Spleen (tissue), 11 donors: ENCODE measurements at regions not wholly inside any gene's neighbourhood (a gene's known extent, or its start where the extent isn't known, plus 50 kb on each side); places are given as distances from the start of the nearest gene placed in this dataset.

Experiments
- DNase-seq: peaks from one replicate; pipeline ENCODE4 v3.0.0-alpha.2; 2020
- H3K27ac ChIP-seq, 8 donors: fragments of 200-600 bp; sonication (generic) in 7 of 8; 1 replicate in 4 of 8; 2 replicates in 4 of 8; pipeline versions ENCODE4 v1.5.0 to v1.8.0; 2016 to 2021; ENCODE audit warnings: inconsistent platforms in 4 of 8, mild to moderate bottlenecking in 4 of 8, moderate library complexity in 1 of 8
- H3K27me3 ChIP-seq, 7 donors: fragments of 200-600 bp; sonication (generic) in 6 of 7; replicated peaks in 1 of 7; 1 replicate in 4 of 7; 2 replicates in 3 of 7; pipeline versions ENCODE4 v1.5.0 to v1.8.0; 2016 to 2021; ENCODE audit warnings: inconsistent platforms in 3 of 7, mild to moderate bottlenecking in 1 of 7
- H3K36me3 ChIP-seq, 6 donors: fragments of 200-600 bp; sonication (generic) in 5 of 6; 1 replicate in 4 of 6; 2 replicates in 2 of 6; pipeline versions ENCODE4 v1.5.0 to v1.8.0; 2016 to 2021; ENCODE audit warnings: inconsistent platforms in 2 of 6
- H3K4me1 ChIP-seq, 6 donors: fragments of 200-600 bp; sonication (generic) in 5 of 6; 1 replicate in 3 of 6; 2 replicates in 3 of 6; pipeline versions ENCODE4 v1.5.0 to v1.8.0; 2016 to 2021; ENCODE audit warnings: inconsistent platforms in 3 of 6
- H3K4me3 ChIP-seq, 8 donors: fragments of 200-600 bp; sonication (generic) in 7 of 8; 1 replicate in 4 of 8; 2 replicates in 4 of 8; pipeline versions ENCODE4 v1.5.0 to v1.8.0; 2016 to 2021; ENCODE audit warnings: inconsistent platforms in 4 of 8, mild to moderate bottlenecking in 4 of 8, moderate library complexity in 2 of 8
- H3K9me3 ChIP-seq, 8 donors: fragments of 200-600 bp; sonication (generic) in 7 of 8; 1 replicate in 4 of 8; 2 replicates in 4 of 8; pipeline versions ENCODE4 v1.5.0 to v1.8.0; 2016 to 2021; ENCODE audit warnings: inconsistent platforms in 4 of 8
- CTCF ChIP-seq, 11 experiments: fragments of 200-600 bp in 7 of 11; fragments of 450-650 bp in 4 of 11; sonication (generic) in 4 of 11; IDR thresholded peaks in 8 of 11; conservative IDR thresholded peaks in 3 of 11; 1 replicate in 7 of 11; 2 replicates in 4 of 11; pipeline versions ENCODE4 v1.4.0 to v1.8.0; 2016 to 2021; ENCODE audit warnings: antibody characterized with exemption in 11 of 11, inconsistent platforms in 4 of 11, mild to moderate bottlenecking in 1 of 11
- POLR2A ChIP-seq, 3 donors: fragments of 450-650 bp; IDR thresholded peaks; one replicate each; pipeline ENCODE4 v1.5.1; 2017; ENCODE audit warnings: antibody characterized with exemption in 3 of 3, mild to moderate bottlenecking in 1 of 3
- POLR2AphosphoS5 ChIP-seq, 3 donors: sonication (generic); formaldehyde crosslinking; IDR thresholded peaks; one replicate each; pipeline ENCODE4 v1.5.1; 2017; ENCODE audit warnings: antibody characterized with exemption in 3 of 3
- WGBS, 5 donors: extraction: QIAGEN DNeasy Blood & Tissue Kit in 3 of 5; methylation state at CpG; one replicate each; pipeline versions ENCODE4 v1.1.5 to v1.1.7; 2013 to 2018; 5-methylcytosine and 5-hydroxymethylcytosine counted together
- intact Hi-C: fragments of 100-400 bp; cut with DNase I; formaldehyde crosslinking; loops from one replicate; pipeline ENCODE4 v1.15.0; 2023; ENCODE audit warnings: low total_unique reads
- donor health status: healthy with polysubstance abuse.
- donor health status: DM: no; HTN: no; CAD: no; lungs with moderate emphysema.
- donor health status: DM: no; HTN: no; CAD: no.
- donor health status: Bipolar disorder and iron deficiency.
- donor health status: healthy.
- donor health status: DM: no; HTN: no; CAD: no.
- donor health status: DM: yes; HTN: yes; CAD: no.

GRCh38 chr2:208545403-208546042 lies 138.9 kb downstream of the PTH2R start:
- Histone ChIP-seq H3K4me1 (no peaks in the 10 kb centered on the region), H3K4me3 (no peak overlapping the region), H3K27me3 (no peaks in the 10 kb centered on the region), H3K9me3 (peaks cover 0 to under 1% (median 0%) of the 10 kb centered on the region in 8 donors), H3K36me3 (no peaks in the 10 kb centered on the region), H3K27ac (no peak overlapping the region)
- TF ChIP-seq CTCF (IDR thresholded peaks at IDR 0.05 in 8 of 11, conservative IDR thresholded peaks at IDR 0.05 in 3 of 11): no peak
- TF ChIP-seq POLR2AphosphoS5 (IDR thresholded peaks at IDR 0.05): no peak
- TF ChIP-seq POLR2A (IDR thresholded peaks at IDR 0.05): no peak
- intact Hi-C loops: no loop called here
- no peak for DNase-seq
- 35 to 53% (median 38%) methylated on average over 4 of the region's 4 CpGs for WGBS, 5 donors

DNA sequence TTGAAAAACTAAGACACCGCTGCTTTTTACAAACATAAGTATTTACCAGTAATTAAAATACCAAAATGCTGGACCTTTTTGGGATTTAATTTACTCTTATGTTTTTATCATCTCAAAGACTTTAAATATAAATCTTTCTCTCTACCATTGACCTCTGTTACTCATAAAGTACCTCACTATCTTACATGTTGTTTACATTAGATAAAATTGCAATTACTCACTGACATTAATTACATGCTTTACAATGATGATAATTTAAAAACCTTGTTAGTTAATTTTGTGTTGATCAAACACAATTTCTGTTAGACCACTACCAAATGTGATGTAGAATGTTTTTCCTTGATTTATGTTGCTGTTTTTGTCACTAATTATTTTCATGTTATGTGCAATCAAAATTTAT lies 139.5 kb downstream of the PTH2R start:
- TF ChIP-seq CTCF (IDR thresholded peaks at IDR 0.05 in 8 of 11, conservative IDR thresholded peaks at IDR 0.05 in 3 of 11) (no peak), POLR2A (IDR thresholded peaks at IDR 0.05) (no peak), POLR2AphosphoS5 (IDR thresholded peaks at IDR 0.05) (no peak)
- no peak overlapping the region for H3K27ac ChIP-seq
- no peaks in the 10 kb centered on the region for H3K27me3 ChIP-seq
- no peak for DNase-seq
- no peaks in the 10 kb centered on the region for H3K4me1 ChIP-seq
- H3K36me3 ChIP-seq: no peaks in the 10 kb centered on the region
- WGBS, 5 donors: 68 to 89% (median 83%) methylated on average over 1 of the region's 1 CpG
- H3K4me3 ChIP-seq: no peak overlapping the region
- peaks cover 0 to 7% (median 0%) of the 10 kb centered on the region in 8 donors for H3K9me3 ChIP-seq
- intact Hi-C loops: no loop called here

GRCh38 chr2:208546860-208547650 lies 140.5 kb downstream of the PTH2R start:
- intact Hi-C loops: no loop called here
- DNase-seq: no peak
- 72 to 85% (median 79%) methylated on average over 4 of the region's 4 CpGs for WGBS, 5 donors
- no peak overlapping the region for H3K4me3 ChIP-seq
- H3K27ac ChIP-seq: no peak overlapping the region
- H3K27me3 ChIP-seq: no peaks in the 10 kb centered on the region
- H3K9me3 ChIP-seq: peaks cover 0 to 15% (median 4%) of the 10 kb centered on the region in 8 donors
- H3K36me3 ChIP-seq: no peaks in the 10 kb centered on the region
- TF ChIP-seq POLR2AphosphoS5 (IDR thresholded peaks at IDR 0.05) (no peak), CTCF (IDR thresholded peaks at IDR 0.05 in 8 of 11, conservative IDR thresholded peaks at IDR 0.05 in 3 of 11) (no peak), POLR2A (IDR thresholded peaks at IDR 0.05) (no peak)
- no peaks in the 10 kb centered on the region for H3K4me1 ChIP-seq

DNA sequence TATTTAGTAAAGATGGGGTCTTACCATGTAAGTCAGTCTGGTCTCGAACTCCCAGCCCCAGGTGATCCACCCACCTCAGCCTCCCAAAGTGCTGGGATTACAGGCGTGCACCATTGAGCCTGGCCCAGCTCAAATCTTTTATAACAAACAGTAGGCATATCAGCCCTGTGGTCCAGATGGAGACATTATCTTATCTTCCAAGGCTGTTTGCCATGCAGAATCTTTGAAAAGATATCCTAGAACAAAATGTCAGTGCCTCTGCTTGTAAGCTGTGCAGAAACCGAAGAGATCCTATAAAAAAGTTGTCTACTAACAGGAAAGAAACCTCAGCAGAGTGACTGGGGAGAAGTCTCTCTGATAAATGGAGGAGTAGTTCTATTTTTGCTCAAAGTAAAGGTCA lies 142.1 kb downstream of the PTH2R start:
- H3K4me3 ChIP-seq: no peak overlapping the region
- DNase-seq: no peak
- intact Hi-C loops: no loop called here
- H3K27ac ChIP-seq: no peak overlapping the region
- no peaks in the 10 kb centered on the region for H3K36me3 ChIP-seq
- WGBS, 5 donors: 63 to 79% (median 72%) methylated on average over 3 of the region's 3 CpGs
- peaks cover 0 to 19% (median 4%) of the 10 kb centered on the region in 8 donors for H3K9me3 ChIP-seq
- TF ChIP-seq POLR2AphosphoS5 (IDR thresholded peaks at IDR 0.05): no peak
- no peak for TF ChIP-seq POLR2A (IDR thresholded peaks at IDR 0.05)
- TF ChIP-seq CTCF (IDR thresholded peaks at IDR 0.05 in 8 of 11, conservative IDR thresholded peaks at IDR 0.05 in 3 of 11): no peak
- no peaks in the 10 kb centered on the region for H3K27me3 ChIP-seq
- H3K4me1 ChIP-seq: no peaks in the 10 kb centered on the region
